ENCODE measurements at regions not wholly inside any gene's neighbourhood (a gene's known extent, or its start where the extent isn't known, plus 50 kb on each side); places are given as distances from the start of the nearest gene placed in this dataset.

GRCh38 chr2:14132386-14132785 is 500.1 kb upstream of the LRATD1 start:
- no peak overlapping the region for H3K4me3 ChIP-seq
- no peak overlapping the region for H3K27ac ChIP-seq
- ATAC-seq: no peak
- H3K36me3 ChIP-seq: no peaks in the 10 kb centered on the region
- TF ChIP-seq, protein P1, sequence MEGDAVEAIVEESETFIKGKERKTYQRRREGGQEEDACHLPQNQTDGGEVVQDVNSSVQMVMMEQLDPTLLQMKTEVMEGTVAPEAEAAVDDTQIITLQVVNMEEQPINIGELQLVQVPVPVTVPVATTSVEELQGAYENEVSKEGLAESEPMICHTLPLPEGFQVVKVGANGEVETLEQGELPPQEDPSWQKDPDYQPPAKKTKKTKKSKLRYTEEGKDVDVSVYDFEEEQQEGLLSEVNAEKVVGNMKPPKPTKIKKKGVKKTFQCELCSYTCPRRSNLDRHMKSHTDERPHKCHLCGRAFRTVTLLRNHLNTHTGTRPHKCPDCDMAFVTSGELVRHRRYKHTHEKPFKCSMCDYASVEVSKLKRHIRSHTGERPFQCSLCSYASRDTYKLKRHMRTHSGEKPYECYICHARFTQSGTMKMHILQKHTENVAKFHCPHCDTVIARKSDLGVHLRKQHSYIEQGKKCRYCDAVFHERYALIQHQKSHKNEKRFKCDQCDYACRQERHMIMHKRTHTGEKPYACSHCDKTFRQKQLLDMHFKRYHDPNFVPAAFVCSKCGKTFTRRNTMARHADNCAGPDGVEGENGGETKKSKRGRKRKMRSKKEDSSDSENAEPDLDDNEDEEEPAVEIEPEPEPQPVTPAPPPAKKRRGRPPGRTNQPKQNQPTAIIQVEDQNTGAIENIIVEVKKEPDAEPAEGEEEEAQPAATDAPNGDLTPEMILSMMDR (IDR thresholded peaks at IDR 0.05): no peak
- 91 to 100% methylated on average over 1 of the region's 1 CpG for WGBS, 2 donors
- DNase-seq: no peak
- no peak for FAIRE-seq
- no peaks in the 10 kb centered on the region for H3K9me3 ChIP-seq
- no peaks in the 10 kb centered on the region for H3K4me1 ChIP-seq
- intact Hi-C loops (cut with DNase I): no loop called here
- H3K27me3 ChIP-seq: no peaks in the 10 kb centered on the region

- H3K9me3 ChIP-seq: no peaks in the 10 kb centered on the region
- intact Hi-C loops (cut with DNase I): no loop called here
- no peak for DNase-seq
- no peak overlapping the region for H3K27ac ChIP-seq
- H3K27me3 ChIP-seq: no peaks in the 10 kb centered on the region
- no peak overlapping the region for H3K4me3 ChIP-seq
- TF ChIP-seq, protein P1 (IDR thresholded peaks at IDR 0.05): no peak
- peak in 2 of 4 donors; percentile 40 to 54 for ATAC-seq
- WGBS, 2 donors: 31 to 33% methylated on average over 3 of the region's 3 CpGs
- H3K4me1 ChIP-seq: no peaks in the 10 kb centered on the region
- no peak for FAIRE-seq
- H3K36me3 ChIP-seq: no peaks in the 10 kb centered on the region
These were observed 497.7 kb upstream of the LRATD1 start for GRCh38 chr2:14134771-14135170.

- Histone ChIP-seq H3K27ac (no peak overlapping the region), H3K36me3 (no peaks in the 10 kb centered on the region), H3K4me1 (no peaks in the 10 kb centered on the region), H3K27me3 (no peaks in the 10 kb centered on the region), H3K4me3 (no peak overlapping the region), H3K9me3 (no peaks in the 10 kb centered on the region)
- FAIRE-seq (no peak), ATAC-seq (no peak), DNase-seq (no peak)
- TF ChIP-seq, protein P1 (IDR thresholded peaks at IDR 0.05): no peak
- WGBS, 2 donors: 85 to 94% methylated on average over 2 of the region's 2 CpGs
- intact Hi-C loops (cut with DNase I): no loop called here
These were observed 496.5 kb upstream of the LRATD1 start for GRCh38 chr2:14136030-14136429.

DNA sequence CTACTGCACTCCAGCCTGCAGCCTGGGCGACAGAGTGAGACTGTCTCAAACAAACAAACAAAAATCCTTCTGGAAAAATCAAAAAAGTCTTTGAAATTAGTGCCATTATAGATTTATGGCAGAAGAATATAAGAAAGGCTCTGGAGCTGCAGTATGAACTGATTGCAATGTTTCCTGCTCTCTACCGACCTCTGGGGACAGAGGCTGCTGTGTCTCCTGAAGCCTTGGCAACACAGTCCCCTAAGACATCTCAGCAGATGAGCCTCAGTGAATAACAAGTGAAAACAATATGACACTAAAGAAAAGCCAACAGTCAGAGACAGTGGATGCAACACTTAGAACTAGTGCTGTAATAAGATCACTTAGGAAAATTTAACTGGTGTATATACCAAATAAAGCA is 494.9 kb upstream of the LRATD1 start:
- no peaks in the 10 kb centered on the region for H3K4me1 ChIP-seq
- FAIRE-seq: no peak
- DNase-seq: no peak
- H3K27me3 ChIP-seq: no peaks in the 10 kb centered on the region
- H3K4me3 ChIP-seq: no peak overlapping the region
- whole genome bisulfite sequencing, 2 donors: 30 to 38% methylated on average over 2 of the region's 2 CpGs
- H3K9me3 ChIP-seq: no peaks in the 10 kb centered on the region
- no peaks in the 10 kb centered on the region for H3K36me3 ChIP-seq
- no peak overlapping the region for H3K27ac ChIP-seq
- intact Hi-C loops (cut with DNase I): no loop called here
- TF ChIP-seq, protein P1 (IDR thresholded peaks at IDR 0.05): no peak
- peak in 3 of 4 donors; percentile 59 to 63 (median 61) for ATAC-seq

DNA sequence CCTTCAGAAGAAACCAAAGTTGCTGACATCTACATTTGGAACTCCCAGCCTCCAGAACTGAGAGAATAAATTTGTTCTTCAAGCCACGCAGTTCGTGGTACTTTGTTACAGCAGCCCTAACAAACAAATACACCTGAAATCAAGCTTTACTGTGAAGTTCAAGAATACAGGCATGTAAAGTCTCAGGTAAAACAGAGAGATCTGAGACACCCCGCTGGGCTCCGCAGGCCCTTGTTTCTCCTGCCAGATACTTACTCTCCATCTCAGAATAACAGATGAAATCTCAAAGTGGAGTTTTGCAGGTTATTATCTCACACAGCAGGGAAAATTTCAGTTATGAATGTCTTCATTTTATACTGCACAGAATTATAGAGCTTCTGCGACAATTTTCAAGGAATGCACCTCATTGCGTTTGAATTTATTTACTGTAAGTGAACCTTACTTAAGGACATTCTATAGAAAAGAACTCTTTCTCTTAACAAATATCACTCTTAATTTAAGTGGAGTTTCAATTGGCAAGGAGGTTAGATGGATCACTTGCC is 492.4 kb upstream of the LRATD1 start:
- TF ChIP-seq, protein P1 (IDR thresholded peaks at IDR 0.05): no peak
- Histone ChIP-seq H3K27me3 (no peaks in the 10 kb centered on the region), H3K36me3 (no peaks in the 10 kb centered on the region), H3K27ac (no peak overlapping the region), H3K9me3 (no peaks in the 10 kb centered on the region), H3K4me1 (no peaks in the 10 kb centered on the region), H3K4me3 (no peak overlapping the region)
- WGBS, 2 donors: 73 to 74% methylated on average over 6 of the region's 6 CpGs
- no peak for ATAC-seq
- FAIRE-seq: no peak
- DNase-seq: no peak
- intact Hi-C loops (cut with DNase I): no loop called here

All from pancreas (tissue), 10 donors.